ENCODE measurements at regions not wholly inside any gene's neighbourhood (a gene's known extent, or its start where the extent isn't known, plus 50 kb on each side); places are given as distances from the start of the nearest gene placed in this dataset.

- no peaks in the 10 kb centered on the region for H3K4me1 ChIP-seq (ENCODE audit: control insufficient read depth, insufficient read depth, low read length)
- no peak overlapping the region for H3K27ac ChIP-seq (ENCODE audit: extremely low read depth, low read depth, low read length)
- TF ChIP-seq ZNF777 (tag by site-specific recombination; IDR thresholded peaks at IDR 0.05; ENCODE audit: borderline replicate concordance), result no peak
- no peak for TF ChIP-seq ZNF202 (tag by site-specific recombination; IDR thresholded peaks at IDR 0.05; ENCODE audit: borderline replicate concordance)
- no peak for TF ChIP-seq ZNF48 (tag by site-specific recombination; IDR thresholded peaks at IDR 0.05)
- no peak for TF ChIP-seq ZNF544 (tag by site-specific recombination; IDR thresholded peaks at IDR 0.05)
- no peak for TF ChIP-seq REST (tag by site-specific recombination; IDR thresholded peaks at IDR 0.05)
- TF ChIP-seq ZNF140 (tag by site-specific recombination; IDR thresholded peaks at IDR 0.05), result no peak
- TF ChIP-seq ZSCAN5A (tag by site-specific recombination; IDR thresholded peaks at IDR 0.05), result no peak
- TF ChIP-seq ZNF280D (tag by site-specific recombination; IDR thresholded peaks at IDR 0.05), result no peak
- no peak for TF ChIP-seq ZBTB1 (tag by site-specific recombination; IDR thresholded peaks at IDR 0.05)
- POLR2A ChIA-PET, result no interaction called here
- CTCF ChIA-PET, result no interaction called here
- H3K4me3 ChIP-seq (ENCODE audit: low read depth, low read length), result no peak overlapping the region
- H3K9me3 ChIP-seq (ENCODE audit: control insufficient read depth, insufficient read depth, low read depth, low read length), result no peaks in the 10 kb centered on the region
- no peaks in the 10 kb centered on the region for H3K36me3 ChIP-seq (ENCODE audit: control insufficient read depth in 2 of 2, insufficient read depth in 1 of 2, low read length in 2 of 2)
These were observed 296.0 kb upstream of the ADAMTS9 start for GRCh38 chr3:64983583-64984359.

- ChIA-PET CTCF (no interaction called here), POLR2A (no interaction called here)
- H3K27ac ChIP-seq (ENCODE audit: extremely low read depth, low read depth, low read length), result no peak overlapping the region
- H3K4me1 ChIP-seq (ENCODE audit: control insufficient read depth, insufficient read depth, low read length), result no peaks in the 10 kb centered on the region
- no peak overlapping the region for H3K4me3 ChIP-seq (ENCODE audit: low read depth, low read length)
- H3K36me3 ChIP-seq (ENCODE audit: control insufficient read depth in 2 of 2, insufficient read depth in 1 of 2, low read length in 2 of 2), result no peaks in the 10 kb centered on the region
- H3K9me3 ChIP-seq (ENCODE audit: control insufficient read depth, insufficient read depth, low read depth, low read length), result no peaks in the 10 kb centered on the region
- no peak for TF ChIP-seq ZNF488 (tag by site-specific recombination; IDR thresholded peaks at IDR 0.05)
- TF ChIP-seq ZNF585B (tag by site-specific recombination; IDR thresholded peaks at IDR 0.05), result no peak
- no peak for TF ChIP-seq ZNF132 (tag by site-specific recombination; IDR thresholded peaks at IDR 0.05; ENCODE audit: borderline replicate concordance)
- no peak for TF ChIP-seq INSM2 (tag by site-specific recombination; IDR thresholded peaks at IDR 0.05)
- TF ChIP-seq ZNF362 (tag by site-specific recombination; IDR thresholded peaks at IDR 0.05), result no peak
- no peak for TF ChIP-seq ZNF10 (tag by site-specific recombination; IDR thresholded peaks at IDR 0.05)
- no peak for TF ChIP-seq ZNF280C (tag by site-specific recombination; IDR thresholded peaks at IDR 0.05)
- no peak for TF ChIP-seq ZFP37 (tag by site-specific recombination; IDR thresholded peaks at IDR 0.05)
- TF ChIP-seq ZNF621 (tag by site-specific recombination; IDR thresholded peaks at IDR 0.05), result no peak
- TF ChIP-seq TRIM28 (IDR thresholded peaks at IDR 0.05; ENCODE audit: borderline replicate concordance, low read length), result no peak
These were observed 289.7 kb upstream of the ADAMTS9 start for GRCh38 chr3:64977308-64978100.

Data from HEK293 (cell line).